ENCODE measurements at regions not wholly inside any gene's neighbourhood (a gene's known extent, or its start where the extent isn't known, plus 50 kb on each side); places are given as distances from the start of the nearest gene placed in this dataset.
"Not testable (repeated sequence)": the region's sequence is repeated elsewhere in the genome, so short reads cannot be mapped to it uniquely, and the experiment has no call there.

- no peak for DNase-seq
These were observed 128.6 kb downstream of the SPATA31D1 start for GRCh38 chr9:82117026-82117811.

GRCh38 chr9:82122731-82123130 lies 134.2 kb downstream of the SPATA31D1 start:
- no peak for DNase-seq

DNA sequence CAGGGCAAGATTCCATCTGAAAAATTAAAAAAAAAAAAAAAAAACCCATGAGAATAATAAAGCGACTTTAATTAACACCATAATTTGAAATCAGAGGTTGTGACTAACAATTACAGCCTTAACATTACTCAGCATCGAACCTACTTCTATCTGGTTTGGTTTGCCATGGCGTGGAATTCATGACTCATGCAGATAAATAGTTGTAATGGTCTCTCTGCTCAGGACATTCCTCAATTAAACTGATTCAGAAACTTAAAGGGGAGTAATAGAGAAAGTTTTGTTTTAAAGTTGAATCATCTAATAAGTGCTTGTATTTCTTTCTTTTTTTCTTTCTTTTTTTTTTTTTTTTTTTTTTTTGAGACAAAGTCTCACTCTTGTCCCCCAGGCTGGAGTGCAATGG lies 135.5 kb downstream of the SPATA31D1 start:
- DNase-seq: no peak

GRCh38 chr9:82126256-82126655 lies 137.7 kb downstream of the SPATA31D1 start:
- DNase-seq: no peak

GRCh38 chr9:82127465-82127864 lies 138.9 kb downstream of the SPATA31D1 start:
- DNase-seq: no peak

DNA sequence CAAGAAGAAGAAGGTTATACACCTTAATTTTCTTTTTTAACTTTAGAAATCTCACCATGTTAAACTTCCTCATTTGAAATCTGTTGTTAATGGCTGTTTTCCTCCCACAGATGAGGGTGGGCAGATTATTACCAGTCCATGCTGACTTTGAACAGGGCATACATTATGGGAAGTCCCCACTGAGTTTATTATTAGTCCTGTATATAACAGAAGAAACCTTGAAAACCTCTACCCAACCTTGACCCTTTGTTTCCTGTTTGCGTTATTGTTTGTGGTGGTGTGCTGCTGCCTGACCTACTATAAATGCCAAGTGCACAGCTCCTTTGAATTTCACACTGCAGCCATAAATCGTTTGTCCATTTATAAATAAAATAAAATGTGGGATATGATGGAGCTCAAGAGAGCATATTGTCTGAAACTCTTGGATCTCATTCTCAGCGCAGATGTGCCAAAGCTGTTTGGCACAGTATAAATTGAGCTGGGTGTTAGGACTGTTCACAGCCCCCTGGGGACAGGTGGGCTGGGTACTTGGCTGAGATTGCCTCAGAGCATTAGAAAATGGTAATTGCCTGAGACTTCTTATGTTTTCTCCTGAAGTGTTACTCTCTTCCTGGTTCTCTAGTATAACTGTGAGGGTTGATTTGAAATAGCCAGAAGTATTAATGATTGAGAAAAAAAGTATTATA lies 139.6 kb downstream of the SPATA31D1 start:
- DNase-seq: no peak

- DNase-seq: no peak
These were observed 141.1 kb downstream of the SPATA31D1 start for GRCh38 chr9:82129708-82130107.

GRCh38 chr9:82130331-82131042 lies 141.9 kb downstream of the SPATA31D1 start:
- no peak for DNase-seq

GRCh38 chr9:82131072-82131471 lies 142.5 kb downstream of the SPATA31D1 start:
- DNase-seq: no peak

DNA sequence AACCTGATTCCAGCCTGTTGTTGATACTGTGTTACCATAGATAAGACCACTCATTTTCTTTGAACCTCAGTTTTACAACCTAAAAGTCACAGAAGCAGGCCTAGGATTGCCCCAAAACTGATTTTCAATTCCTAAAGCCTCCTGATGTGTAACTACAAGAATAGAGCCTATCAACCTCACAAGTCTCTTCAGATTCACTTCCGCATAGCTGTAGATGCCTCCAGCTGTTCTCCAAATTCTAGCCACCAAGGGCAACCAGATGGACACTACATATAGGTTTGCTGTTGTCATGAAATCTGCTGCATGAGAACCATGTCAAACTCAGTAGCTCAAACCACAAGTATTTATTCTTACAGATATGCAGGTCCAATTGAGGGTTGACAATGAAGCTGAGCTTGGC lies 143.5 kb downstream of the SPATA31D1 start:
- DNase-seq: no peak

GRCh38 chr9:82134010-82134409 lies 145.4 kb downstream of the SPATA31D1 start:
- DNase-seq: no peak

DNA sequence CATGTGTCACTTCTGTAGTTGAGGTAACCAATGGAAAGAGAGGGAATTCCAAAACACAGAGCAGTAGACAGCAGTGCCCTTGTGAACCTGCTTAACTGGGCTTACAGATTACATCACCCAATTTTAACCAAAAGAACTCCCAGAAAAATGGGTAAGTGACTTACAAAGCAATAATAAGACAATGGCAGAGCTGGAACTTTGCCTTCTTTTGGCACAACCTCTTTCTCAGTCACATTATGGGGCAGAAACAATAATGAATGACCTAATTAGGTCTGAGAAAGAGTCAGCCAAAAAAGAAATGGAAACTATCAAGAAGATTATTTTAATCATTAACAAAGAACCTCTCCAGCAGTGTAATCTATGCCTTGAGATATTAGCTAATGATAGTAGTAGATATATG lies 146.5 kb downstream of the SPATA31D1 start:
- no peak for DNase-seq

DNA sequence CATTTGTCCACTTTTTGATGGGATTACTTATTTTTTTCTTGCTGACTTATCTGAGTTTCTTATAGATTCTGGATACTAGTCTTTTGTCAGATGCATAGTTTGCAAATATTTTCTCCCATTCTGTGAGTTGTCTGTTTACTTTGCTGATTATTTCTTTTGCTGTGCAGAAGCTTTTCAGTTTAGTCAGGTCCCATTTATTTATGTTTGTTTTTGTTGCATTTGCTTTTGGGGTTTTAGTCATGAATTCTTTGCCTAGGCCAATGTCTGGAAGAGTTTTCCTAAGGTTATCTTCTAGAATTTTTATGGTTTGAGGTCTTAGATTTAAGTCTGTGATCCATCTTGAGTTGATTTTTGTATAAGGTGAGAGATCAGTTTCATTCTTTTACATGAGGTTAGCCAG lies 149.5 kb downstream of the SPATA31D1 start:
- not testable (repeated sequence) for DNase-seq

- DNase-seq: no peak
These were observed 151.9 kb downstream of the SPATA31D1 start for GRCh38 chr9:82140471-82140870.

- DNase-seq: no peak
These were observed 156.2 kb downstream of the SPATA31D1 start for GRCh38 chr9:82144803-82145202.

GRCh38 chr9:82146677-82147076 lies 158.1 kb downstream of the SPATA31D1 start:
- no peak for DNase-seq

GRCh38 chr9:82147798-82148425 lies 159.3 kb downstream of the SPATA31D1 start:
- no peak for DNase-seq

DNA sequence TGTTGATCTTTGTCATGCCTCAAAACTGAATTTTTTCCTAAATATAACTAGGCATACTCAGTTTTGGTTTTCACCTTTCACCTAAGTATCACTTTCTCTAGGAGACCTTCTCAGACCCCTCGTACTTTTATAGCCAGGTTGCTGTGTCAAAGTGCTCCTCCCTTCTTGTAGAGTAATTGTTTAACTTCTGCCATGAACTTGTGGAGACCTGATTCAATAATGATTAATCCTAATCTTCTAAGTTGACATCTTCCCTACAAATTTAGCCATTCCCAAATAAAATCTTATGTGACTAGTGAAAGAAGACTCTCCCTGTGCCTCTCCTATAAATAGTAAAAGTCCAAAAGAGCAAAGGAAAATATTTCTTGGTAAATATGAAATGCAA lies 159.8 kb downstream of the SPATA31D1 start:
- no peak for DNase-seq

- no peak for DNase-seq
These were observed 160.4 kb downstream of the SPATA31D1 start for GRCh38 chr9:82148901-82149461.

- DNase-seq: no peak
These were observed 161.0 kb downstream of the SPATA31D1 start for GRCh38 chr9:82149501-82149946.

- no peak for DNase-seq
These were observed 163.6 kb downstream of the SPATA31D1 start for GRCh38 chr9:82152181-82152580.

- no peak for DNase-seq
These were observed 164.5 kb downstream of the SPATA31D1 start for GRCh38 chr9:82153032-82153431.

GRCh38 chr9:82154573-82154972 lies 166.0 kb downstream of the SPATA31D1 start:
- DNase-seq: no peak

Measured in NCI-H345 (cell line).